ENCODE measurements at regions not wholly inside any gene's neighbourhood (a gene's known extent, or its start where the extent isn't known, plus 50 kb on each side); places are given as distances from the start of the nearest gene placed in this dataset.

GRCh38 chr13:64958106-64958505, 2272.0 kb downstream of the PCDH9 start:
- TF ChIP-seq CTCF (conservative IDR thresholded peaks at IDR 0.05) (no peak), ZFX (IDR thresholded peaks at IDR 0.05) (no peak)
- no peak overlapping the region for H3K27ac ChIP-seq

- H3K27ac ChIP-seq, result no peak overlapping the region
- no peak for TF ChIP-seq ZFX (IDR thresholded peaks at IDR 0.05)
- TF ChIP-seq CTCF (conservative IDR thresholded peaks at IDR 0.05), result no peak
Measured at GRCh38 chr13:64938660-64939059, 2291.5 kb downstream of the PCDH9 start.

GRCh38 chr13:64937302-64937701, 2292.8 kb downstream of the PCDH9 start:
- TF ChIP-seq CTCF (conservative IDR thresholded peaks at IDR 0.05) (no peak), ZFX (IDR thresholded peaks at IDR 0.05) (no peak)
- H3K27ac ChIP-seq, result no peak overlapping the region

GRCh38 chr13:64936879-64937278, 2293.3 kb downstream of the PCDH9 start:
- TF ChIP-seq CTCF (conservative IDR thresholded peaks at IDR 0.05) (no peak), ZFX (IDR thresholded peaks at IDR 0.05) (no peak)

GRCh38 chr13:64935441-64935840, 2294.7 kb downstream of the PCDH9 start:
- no peak overlapping the region for H3K27ac ChIP-seq
- no peak for TF ChIP-seq ZFX (IDR thresholded peaks at IDR 0.05)
- TF ChIP-seq CTCF (conservative IDR thresholded peaks at IDR 0.05), result no peak

More at GRCh38 chr13:64936879-64937278, 2293.3 kb downstream of the PCDH9 start:
- H3K27ac ChIP-seq, result no peak overlapping the region

GRCh38 chr13:64934569-64935362, 2295.4 kb downstream of the PCDH9 start:
- TF ChIP-seq ZFX (IDR thresholded peaks at IDR 0.05) (no peak), CTCF (conservative IDR thresholded peaks at IDR 0.05) (no peak)
- H3K27ac ChIP-seq, result no peak overlapping the region

GRCh38 chr13:64930636-64931035, 2299.5 kb downstream of the PCDH9 start:
- TF ChIP-seq ZFX (IDR thresholded peaks at IDR 0.05), result no peak
- no peak for TF ChIP-seq CTCF (conservative IDR thresholded peaks at IDR 0.05)
- no peak overlapping the region for H3K27ac ChIP-seq

Measured in C4-2B (cell line).